ENCODE measurements at regions not wholly inside any gene's neighbourhood (a gene's known extent, or its start where the extent isn't known, plus 50 kb on each side); places are given as distances from the start of the nearest gene placed in this dataset.

- TF ChIP-seq CTCF (IDR thresholded peaks at IDR 0.05), result no peak
- no peak for TF ChIP-seq EP300 (IDR thresholded peaks at IDR 0.05)
Observed at GRCh38 chr17:33519692-33520091, 226.6 kb upstream of the ASIC2 start.
